ENCODE measurements at regions not wholly inside any gene's neighbourhood (a gene's known extent, or its start where the extent isn't known, plus 50 kb on each side); places are given as distances from the start of the nearest gene placed in this dataset. TPM values are rescaled to one million over a fixed set of nuclear protein-coding genes. Genes with fewer than 3 reads are reported as not detected.
"Not testable (repeated sequence)": the region's sequence is repeated elsewhere in the genome, so short reads cannot be mapped to it uniquely, and the experiment has no call there.

- DNase-seq (ENCODE audit: low read depth in 2 of 3, low spot score in 2 of 3), result not testable (repeated sequence)
Measured at GRCh38 chr13:27363637-27364036, 60.8 kb upstream of the GTF3A start.

- no peak for DNase-seq (ENCODE audit: low read depth in 2 of 3, low spot score in 2 of 3)
Measured at GRCh38 chr13:27367570-27367969, 56.8 kb upstream of the GTF3A start.

DNA sequence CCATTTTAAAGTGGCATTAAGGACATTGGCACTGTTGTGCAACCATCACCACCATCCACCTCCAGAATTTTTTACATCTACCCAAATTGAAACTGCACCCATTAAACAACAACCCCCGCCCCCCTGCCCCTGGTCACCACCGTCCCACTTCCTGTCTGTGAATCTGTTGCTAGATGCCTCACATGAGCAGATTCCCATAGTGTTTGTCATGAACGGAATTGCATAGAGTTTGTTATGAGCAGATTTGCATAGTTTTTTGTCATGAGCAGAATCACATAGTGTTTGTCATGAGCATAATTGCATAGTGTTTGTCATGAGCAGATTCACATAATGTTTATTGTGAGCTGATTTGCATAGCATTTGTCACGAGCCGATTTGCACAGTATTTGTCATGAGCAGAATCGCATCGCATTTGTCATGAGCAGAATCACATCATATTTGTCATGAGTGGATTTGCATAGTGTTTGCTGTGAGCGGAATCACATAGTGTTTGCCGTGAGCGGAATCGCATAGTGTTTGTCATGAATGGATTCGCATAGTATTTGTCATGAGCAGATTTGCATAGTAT lies 54.0 kb upstream of the GTF3A start:
- no peak for DNase-seq (ENCODE audit: low read depth in 2 of 3, low spot score in 2 of 3)

GRCh38 chr13:27371932-27372331 lies 52.5 kb upstream of the GTF3A start:
- DNase-seq (ENCODE audit: low read depth in 2 of 3, low spot score in 2 of 3), result no peak

- no peak for DNase-seq (ENCODE audit: low read depth in 2 of 3, low spot score in 2 of 3)
Measured at GRCh38 chr13:27372896-27373295, 51.5 kb upstream of the GTF3A start.

- no peak for DNase-seq (ENCODE audit: low read depth in 2 of 3, low spot score in 2 of 3)
Measured at GRCh38 chr13:27374126-27374613, 50.2 kb upstream of the GTF3A start.

Small RNA genes lying in the stretch of these regions (small RNA-seq; reads per million reads assigned to genes)
- not detected for gene RNU6-70P
